Mammary epithelial cell (primary cell): ENCODE measurements at regions not wholly inside any gene's neighbourhood (a gene's known extent, or its start where the extent isn't known, plus 50 kb on each side); places are given as distances from the start of the nearest gene placed in this dataset.

Experiments used
- EZH2 ChIP-seq: IDR thresholded peaks from 2 replicates; pipeline ENCODE4 v1.6.1; 2012; ENCODE audit warnings: low read length, inconsistent platforms, borderline replicate concordance
- TF ChIP-seq, protein P1 (sequence below), 2 donors: IDR thresholded peaks in 1 of 2; conservative IDR thresholded peaks in 1 of 2; 2 replicates each; pipeline ENCODE4 v1.5.1; 2011 to 2012; ENCODE audit warnings: inconsistent platforms in 2 of 2, low read length in 2 of 2, mild to moderate bottlenecking in 2 of 2, control low read depth in 1 of 2, low read depth in 1 of 2; ENCODE audit not compliant: insufficient read depth in 1 of 2; ENCODE audit errors: extremely low read depth in 1 of 2

DNA sequence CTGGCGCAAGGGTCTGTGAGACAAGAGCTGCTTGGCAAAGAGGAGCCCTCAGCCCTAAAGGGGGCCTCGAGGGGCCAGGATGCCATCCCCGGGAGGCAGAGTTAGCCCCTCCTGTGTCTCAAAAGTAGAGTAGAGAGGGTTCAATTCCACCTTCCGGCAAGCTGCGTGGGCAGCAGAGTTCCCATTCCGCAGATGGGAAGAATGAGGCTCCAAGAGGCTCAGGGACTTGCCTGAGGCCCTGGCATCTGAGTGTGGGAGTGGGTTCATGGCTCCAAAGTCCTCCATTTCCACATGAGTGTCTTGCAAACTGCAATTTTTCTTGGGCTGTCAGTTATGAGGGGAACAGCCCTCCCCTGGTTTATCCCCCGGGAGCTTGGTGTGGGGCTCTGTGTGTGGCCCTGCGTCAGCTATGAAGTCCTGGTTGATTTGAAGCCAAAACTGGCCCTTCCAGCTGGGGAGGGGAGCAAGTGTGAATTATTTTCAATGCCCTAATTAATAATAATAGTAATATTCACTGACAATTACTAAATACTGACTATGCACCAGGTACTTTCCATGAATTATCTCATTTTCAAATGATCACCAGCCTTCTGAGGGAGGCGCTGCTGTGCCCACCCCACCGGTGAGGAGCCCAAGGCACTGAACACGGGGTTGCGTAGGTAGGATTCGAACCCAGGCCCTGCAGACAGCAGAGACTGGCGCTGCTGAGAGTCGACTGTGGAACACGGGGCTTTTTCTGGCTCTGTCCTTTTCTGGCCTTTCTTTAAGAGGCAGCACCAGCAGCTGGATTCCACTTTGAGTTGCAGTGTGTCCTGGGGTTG is 153.0 kb upstream of the PTPN1 start:
- TF ChIP-seq, protein P1, sequence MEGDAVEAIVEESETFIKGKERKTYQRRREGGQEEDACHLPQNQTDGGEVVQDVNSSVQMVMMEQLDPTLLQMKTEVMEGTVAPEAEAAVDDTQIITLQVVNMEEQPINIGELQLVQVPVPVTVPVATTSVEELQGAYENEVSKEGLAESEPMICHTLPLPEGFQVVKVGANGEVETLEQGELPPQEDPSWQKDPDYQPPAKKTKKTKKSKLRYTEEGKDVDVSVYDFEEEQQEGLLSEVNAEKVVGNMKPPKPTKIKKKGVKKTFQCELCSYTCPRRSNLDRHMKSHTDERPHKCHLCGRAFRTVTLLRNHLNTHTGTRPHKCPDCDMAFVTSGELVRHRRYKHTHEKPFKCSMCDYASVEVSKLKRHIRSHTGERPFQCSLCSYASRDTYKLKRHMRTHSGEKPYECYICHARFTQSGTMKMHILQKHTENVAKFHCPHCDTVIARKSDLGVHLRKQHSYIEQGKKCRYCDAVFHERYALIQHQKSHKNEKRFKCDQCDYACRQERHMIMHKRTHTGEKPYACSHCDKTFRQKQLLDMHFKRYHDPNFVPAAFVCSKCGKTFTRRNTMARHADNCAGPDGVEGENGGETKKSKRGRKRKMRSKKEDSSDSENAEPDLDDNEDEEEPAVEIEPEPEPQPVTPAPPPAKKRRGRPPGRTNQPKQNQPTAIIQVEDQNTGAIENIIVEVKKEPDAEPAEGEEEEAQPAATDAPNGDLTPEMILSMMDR (conservative IDR thresholded peaks at IDR 0.05 in 1 of 2, IDR thresholded peaks at IDR 0.05 in 1 of 2; ENCODE audit: extremely low read depth in 1 of 2, insufficient read depth in 1 of 2, low read depth in 1 of 2, low read length in 2 of 2), result no peak
- TF ChIP-seq EZH2, result no peak
